ENCODE measurements at regions not wholly inside any gene's neighbourhood (a gene's known extent, or its start where the extent isn't known, plus 50 kb on each side); places are given as distances from the start of the nearest gene placed in this dataset.
"Not testable (repeated sequence)": the region's sequence is repeated elsewhere in the genome, so short reads cannot be mapped to it uniquely, and the experiment has no call there.

- no peak for DNase-seq
These were observed 174.2 kb downstream of the LNPK start for GRCh38 chr2:175827856-175828255.

GRCh38 chr2:175824243-175824642 is 177.8 kb downstream of the LNPK start:
- no peak for DNase-seq

DNA sequence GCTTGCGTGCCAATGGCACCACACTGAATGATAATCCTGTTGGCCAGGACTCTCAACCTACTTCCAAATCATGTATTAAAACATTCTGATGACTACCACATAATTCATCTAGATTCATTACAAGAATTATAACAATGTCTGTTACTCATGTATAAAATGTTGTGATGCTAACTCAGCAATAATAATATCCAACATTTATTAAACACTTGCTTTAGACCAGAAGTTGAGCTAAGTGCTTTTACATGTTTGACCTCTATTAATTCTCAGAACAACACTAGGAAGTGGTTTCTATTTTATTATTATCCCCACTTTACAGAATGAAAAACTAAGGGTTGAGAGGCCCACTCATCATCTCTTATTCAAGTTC is 178.4 kb downstream of the LNPK start:
- DNase-seq, result no peak

DNA sequence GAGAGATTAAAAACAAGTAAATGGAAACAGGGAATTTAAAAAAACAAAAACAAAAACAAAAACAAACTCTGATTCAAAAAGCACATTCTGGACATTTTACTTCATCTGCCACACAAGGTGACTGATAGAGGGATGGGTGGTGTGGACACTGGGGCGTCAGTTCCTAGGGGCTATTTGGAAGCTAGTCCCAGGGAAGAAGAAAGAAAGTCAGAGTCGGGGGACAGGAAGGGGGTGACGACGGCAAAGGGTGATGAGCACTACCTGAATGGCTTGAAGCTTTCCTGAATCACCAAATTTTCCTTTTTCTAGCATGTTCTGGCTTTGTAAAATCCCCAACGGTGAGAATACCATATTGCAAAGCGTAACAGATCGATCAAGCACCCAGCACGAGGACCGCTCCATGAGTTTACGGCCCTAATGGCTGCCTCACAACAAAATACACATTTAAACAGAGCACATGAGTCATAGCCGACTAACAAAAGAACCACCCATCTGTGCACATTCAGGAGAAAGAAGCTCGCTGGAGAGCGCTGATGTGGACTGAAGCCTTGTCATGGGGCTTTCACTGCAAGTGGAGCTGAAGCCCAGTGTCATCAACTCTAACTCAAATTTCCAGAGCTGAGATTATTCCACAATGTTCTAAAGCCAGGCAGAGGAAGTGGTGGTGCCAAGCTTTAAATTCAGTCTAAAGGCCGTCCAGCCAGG is 178.9 kb downstream of the LNPK start:
- DNase-seq, result no peak

DNA sequence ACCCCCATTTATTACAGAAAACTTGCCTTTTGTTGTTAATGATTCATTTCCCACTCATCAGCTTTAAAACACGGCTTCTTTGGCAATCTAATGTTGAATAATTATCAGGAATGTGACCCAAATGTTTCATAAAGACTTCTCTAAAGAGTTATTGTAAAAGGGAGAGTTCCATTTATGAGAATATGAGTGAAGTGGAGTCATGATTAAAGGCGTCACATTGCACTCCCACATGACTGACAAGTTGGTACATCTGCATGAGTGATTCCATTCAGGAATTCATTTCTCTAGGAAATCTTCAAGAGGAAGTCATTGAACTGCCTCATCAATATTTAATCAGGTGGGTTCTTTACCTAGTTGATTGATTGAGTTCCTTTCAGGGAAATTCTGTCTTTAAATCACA is 184.8 kb downstream of the LNPK start:
- DNase-seq, result no peak

DNA sequence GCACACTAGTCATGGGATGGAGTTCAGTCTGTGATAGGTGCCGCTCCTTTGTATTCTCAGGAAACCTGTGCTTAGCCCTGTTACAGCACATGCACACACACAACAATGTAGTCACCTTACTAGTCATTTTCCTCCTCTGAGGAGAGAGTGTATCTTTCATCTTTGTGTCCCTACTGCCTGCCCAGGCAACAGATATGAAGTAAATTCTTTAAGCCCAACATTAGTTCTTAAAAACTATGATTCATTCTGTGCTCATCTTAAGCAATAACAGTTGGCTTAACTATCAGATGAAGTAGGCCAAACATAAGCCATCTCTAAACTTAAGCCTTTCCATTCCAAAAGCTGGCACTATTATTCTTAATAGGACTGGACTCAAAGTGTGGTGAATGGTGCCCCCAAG is 186.5 kb downstream of the LNPK start:
- no peak for DNase-seq

DNA sequence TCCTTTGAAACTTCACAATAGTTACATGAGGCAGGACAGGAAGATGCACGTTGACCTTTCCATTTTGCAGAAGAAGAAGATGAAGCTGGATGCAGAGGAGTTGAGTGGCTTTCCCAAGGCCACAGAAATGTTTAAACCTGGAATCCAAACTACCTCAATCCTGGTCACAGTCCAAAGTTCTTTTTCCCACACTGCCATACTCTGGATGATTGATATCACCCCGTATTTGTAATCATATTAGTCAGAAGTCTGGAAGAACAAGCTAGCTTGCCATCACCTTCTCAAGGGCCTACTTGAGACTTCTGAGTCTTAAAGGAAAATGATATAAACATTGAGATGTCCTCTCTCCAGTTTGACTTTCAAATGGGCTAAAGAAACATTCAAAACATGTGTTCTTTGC is 190.1 kb downstream of the LNPK start:
- DNase-seq, result no peak

GRCh38 chr2:175808858-175809257 is 193.2 kb downstream of the LNPK start:
- no peak for DNase-seq

- no peak for DNase-seq
These were observed 194.0 kb downstream of the LNPK start for GRCh38 chr2:175808078-175808477.

DNA sequence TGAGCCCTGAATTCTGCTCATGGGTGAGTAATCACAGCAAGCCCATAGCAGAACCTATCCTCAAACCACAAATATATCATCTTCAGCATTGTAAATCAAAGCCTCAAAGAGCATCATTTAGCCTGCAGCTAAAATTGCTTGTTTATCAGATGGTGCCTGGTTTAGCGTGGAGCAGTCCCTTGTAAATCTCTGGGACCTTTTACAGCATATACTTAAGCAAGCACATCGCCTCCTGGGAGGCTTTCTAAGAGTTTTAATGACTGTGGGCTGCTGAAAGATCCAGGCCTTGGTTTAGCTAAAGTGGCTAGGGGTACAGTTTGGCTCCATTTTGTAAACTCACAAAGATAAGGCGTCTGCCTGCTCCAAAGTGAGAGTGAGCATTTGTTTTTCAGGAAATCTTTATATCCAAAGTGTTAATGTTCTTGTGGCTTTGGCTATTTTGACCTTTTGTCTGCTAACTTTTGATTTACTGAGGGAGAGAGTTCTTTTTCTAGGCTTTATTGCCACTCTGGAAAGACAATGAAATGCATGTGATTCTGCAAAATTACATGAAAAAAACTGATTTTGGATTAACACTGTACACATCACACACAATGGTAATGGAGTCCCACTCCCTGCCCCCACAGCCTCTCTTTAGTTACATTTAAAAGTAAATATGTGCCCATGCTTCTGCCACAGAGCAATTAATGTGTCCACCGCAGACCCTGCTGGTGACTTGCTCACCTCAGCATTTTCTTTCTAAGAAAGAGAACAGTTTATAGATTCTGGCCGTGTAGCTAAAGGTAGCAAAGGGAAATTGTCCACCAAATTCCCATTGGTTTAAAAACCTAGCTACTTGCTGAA is 194.8 kb downstream of the LNPK start:
- DNase-seq, result no peak

GRCh38 chr2:175806570-175806969 is 195.5 kb downstream of the LNPK start:
- no peak for DNase-seq

- no peak for DNase-seq
These were observed 196.0 kb downstream of the LNPK start for GRCh38 chr2:175806125-175806490.

- DNase-seq, result no peak
These were observed 196.5 kb downstream of the LNPK start for GRCh38 chr2:175805442-175806124.

DNA sequence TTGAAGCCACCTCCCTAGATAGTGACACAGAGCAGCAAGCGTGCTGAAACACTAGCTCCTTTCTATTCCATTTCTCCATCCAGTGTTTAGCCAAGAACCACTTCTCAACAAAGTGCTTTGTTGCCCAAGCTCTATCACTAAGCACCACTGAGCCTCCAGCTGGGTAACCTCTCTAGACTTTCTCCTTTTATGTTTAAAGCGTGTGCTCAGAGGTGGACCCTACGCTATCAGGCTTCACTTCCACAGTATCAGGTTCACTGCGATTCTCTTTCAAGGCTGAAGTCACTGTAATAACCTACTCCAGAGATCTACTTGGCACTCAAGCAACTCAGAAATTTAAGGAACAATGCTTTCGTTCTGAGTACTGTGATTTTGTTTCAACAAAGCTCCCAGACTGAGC is 197.9 kb downstream of the LNPK start:
- no peak for DNase-seq

- DNase-seq, result not testable (repeated sequence)
These were observed 205.6 kb downstream of the LNPK start for GRCh38 chr2:175796422-175796821.

DNA sequence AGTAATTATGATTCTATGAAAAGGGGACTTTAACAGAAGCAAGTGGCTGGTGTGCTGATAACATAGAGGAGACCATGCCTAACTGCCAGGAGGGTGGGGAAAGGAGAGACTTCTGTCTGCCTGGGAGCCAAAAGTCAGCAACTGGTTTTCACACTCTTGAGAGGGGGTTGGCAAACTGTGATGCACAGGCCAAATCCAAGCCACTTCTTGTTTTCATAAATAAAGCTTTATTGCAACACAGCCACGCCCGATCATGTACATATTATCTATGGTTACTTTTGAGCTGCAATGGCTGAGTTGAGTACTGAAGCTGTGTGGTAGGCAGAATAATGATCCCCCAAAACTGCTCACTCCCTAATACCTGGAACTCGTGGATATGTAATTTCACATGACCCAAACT is 208.4 kb downstream of the LNPK start:
- DNase-seq, result no peak

DNA sequence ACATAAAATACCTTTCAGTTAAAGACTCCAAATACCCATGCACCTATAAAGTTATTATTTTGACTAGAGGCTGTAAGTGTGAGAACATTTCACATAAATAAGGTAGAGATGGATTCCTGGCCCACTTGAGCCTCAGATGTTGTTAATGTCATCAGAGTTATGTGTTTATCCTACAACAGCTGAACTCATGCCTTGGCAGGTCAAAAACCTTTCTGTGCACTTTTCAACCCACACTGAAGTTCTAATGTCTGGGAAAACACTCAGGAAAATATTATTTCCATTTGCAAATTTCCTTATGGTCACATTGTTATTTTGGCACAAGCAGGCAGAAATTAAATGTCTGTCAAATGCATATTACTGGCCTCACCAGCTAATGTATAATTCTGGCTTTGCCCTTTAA is 209.2 kb downstream of the LNPK start:
- DNase-seq, result no peak

GRCh38 chr2:175792199-175792598 is 209.9 kb downstream of the LNPK start:
- DNase-seq, result no peak

GRCh38 chr2:175786471-175787124 is 215.5 kb downstream of the LNPK start:
- peak; percentile 40 for DNase-seq

DNA sequence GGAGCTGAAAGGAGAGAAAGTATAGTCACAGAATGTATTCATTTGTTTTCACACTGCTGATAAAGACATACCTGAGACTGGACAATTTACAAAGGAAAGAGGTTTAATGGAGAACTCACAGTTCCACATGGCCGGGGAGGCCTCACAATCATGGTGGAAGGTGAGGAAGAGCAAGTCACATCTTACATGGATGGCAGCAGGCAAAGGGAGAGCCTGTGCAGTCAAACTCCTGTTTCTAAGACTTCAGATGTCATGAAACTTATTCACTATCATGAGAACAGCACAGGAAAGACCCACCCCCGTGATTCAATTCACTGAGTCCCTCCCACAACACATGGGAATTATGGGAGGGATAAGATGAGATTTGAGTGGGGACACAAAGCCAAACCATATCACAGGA is 224.7 kb downstream of the LNPK start:
- DNase-seq, result not testable (repeated sequence)

DNA sequence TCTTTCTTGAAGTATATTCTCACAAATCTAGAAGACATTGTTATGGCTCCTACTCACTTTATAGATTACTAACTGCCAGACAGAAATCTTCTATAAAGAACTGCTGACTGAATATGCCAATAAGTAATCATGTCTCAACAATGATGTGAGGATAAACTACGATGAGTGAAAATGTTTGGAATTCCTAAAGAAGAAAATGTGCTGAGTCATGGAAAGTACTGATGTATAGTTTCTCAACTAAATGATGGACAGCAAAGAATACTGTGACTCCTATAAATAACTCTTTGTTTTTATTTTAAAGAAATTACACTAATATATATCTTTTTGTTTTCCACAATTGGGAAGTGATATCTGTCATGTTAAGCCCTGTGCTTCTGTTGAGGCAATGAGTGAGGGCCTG is 232.9 kb downstream of the LNPK start:
- DNase-seq, result no peak

DNA sequence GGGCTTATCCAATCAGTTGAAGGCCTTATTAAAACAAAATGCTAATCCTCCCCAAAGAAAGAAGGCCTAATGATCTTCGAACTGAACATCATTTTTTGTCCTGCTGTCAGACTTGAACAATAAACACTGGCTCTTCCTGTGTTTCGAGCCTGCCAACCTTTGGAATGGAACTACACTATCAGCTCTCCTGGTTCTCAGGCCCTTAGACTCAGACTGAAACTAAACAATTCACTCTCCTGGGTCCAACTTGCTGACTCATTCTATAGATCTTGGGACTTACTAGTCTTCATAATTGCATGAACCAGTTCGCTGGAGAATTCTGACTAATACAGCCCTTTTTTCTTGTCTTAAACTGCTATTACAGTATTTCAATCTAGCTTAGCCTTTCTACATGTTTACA is 235.2 kb downstream of the LNPK start:
- no peak for DNase-seq

GRCh38 chr2:175755656-175756386 is 246.2 kb downstream of the LNPK start:
- DNase-seq, result no peak
